ENCODE measurements at regions not wholly inside any gene's neighbourhood (a gene's known extent, or its start where the extent isn't known, plus 50 kb on each side); places are given as distances from the start of the nearest gene placed in this dataset.
"Not testable (repeated sequence)": the region's sequence is repeated elsewhere in the genome, so short reads cannot be mapped to it uniquely, and the experiment has no call there.

DNA sequence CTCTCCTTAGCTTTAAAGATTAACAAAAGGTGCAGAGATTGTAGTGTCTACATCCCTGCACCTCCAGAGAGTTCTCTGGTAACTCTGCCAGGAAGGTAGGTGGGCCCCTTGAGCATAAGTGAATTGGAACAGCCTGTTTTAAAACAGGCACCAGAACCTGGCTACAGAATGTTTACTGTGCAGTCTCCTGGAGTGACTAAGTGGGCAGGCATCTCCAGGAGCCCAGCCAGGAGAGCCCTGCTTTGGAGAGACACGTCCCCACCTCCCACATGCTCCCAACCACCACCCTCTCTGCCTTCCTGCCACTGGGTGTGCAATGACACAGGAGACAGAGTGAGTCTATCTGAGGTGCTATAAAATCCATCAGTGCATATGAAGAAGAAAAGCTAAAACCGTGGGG, 110.3 kb upstream of the EYA4 start:
- DNase-seq = peak; percentile 23

DNA sequence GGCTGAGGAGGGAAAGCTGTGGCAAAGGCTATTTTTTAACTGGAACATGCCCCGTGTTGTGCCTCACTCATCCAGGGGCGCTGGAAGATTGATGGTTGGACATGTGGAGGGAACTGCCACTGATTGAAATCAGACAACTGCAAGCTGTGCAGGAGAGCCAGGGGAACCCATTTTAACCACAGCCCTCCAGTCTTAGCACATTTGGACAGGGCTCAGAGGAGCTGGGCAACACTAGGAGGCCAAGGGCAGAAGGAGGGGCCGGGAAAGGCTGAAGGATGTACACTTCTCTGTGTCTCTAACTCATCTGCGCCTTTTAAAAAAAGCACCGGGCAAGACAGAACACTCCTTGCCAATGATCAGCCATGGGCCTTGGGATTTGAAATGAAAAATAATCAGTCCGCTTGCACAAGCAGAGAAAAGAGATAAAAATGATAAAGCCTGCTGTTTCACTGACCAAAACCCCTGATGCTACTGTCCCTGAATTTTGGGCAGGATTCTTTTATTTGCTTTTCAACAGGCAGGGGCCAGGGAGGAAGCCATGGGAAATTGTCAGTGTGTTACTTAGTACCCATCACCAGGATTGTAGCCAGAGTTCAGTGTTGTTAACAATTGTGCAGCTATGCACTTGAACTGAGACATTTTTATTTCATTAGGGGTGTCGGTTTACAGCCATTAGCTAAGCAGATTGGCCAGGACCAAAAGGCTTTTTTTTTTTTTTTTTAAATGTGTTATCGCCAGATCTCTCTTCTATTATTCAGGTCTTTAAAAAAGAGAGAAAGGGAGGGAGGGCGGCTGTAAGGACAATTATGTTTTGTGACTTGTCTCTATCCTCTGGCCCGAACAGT, 109.3 kb upstream of the EYA4 start:
- DNase-seq = peak; percentile 36

DNA sequence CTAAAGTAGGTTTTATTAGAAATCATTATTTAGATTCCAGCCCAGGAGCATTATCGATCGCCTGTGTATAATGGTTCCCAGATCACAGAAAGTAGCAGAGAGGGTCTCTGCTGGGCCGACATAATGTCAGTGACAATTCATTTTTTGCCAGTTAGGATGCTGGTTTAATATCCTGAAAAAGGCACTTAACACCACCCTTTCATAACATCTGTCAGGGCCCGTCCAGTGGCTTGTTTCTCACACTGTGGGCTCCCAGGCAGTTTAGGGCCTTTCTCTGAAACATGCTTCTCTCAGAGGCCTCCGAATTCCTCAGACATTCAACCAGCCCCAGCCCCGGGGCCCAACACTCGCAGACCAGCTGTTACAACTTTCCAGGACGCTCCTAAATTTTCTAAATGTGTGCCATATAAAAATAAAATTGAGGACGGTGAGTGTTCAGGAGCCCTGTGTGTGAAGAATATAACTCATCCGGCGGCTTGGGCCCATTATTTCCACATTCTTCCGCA, 108.6 kb upstream of the EYA4 start:
- DNase-seq = no peak

DNA sequence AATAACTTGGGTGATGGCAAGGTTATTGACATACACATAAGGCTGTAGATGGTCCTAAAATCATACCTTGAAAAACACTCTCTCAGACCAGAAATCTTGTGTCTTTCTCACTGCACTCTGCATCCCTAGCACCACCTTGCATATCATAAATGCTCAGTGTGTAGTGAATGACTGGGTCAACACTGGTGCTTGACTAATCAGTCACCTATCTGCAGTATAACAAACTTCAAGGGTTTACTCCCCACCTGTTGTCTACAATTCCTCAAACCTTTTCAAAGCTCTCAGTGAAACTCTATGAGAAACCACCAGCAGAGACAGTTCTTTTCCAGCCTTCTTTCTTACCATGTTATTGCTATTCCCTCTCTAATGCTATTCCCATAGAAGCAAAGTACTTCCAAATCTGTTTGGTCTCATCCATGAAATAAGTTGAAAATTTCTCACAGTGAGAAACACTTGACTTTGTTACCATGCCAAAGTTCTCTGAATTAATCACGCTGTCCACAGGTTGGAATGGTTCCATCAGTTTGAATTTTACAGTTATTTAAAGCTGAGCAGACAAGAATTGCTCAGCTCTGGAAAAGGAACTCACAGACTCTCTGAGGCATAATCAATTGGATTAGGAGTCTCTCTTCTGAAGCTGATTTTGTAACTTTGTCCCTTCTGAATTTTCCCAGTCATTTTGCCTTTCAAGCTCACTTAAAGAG, 104.8 kb upstream of the EYA4 start:
- DNase-seq = no peak

DNA sequence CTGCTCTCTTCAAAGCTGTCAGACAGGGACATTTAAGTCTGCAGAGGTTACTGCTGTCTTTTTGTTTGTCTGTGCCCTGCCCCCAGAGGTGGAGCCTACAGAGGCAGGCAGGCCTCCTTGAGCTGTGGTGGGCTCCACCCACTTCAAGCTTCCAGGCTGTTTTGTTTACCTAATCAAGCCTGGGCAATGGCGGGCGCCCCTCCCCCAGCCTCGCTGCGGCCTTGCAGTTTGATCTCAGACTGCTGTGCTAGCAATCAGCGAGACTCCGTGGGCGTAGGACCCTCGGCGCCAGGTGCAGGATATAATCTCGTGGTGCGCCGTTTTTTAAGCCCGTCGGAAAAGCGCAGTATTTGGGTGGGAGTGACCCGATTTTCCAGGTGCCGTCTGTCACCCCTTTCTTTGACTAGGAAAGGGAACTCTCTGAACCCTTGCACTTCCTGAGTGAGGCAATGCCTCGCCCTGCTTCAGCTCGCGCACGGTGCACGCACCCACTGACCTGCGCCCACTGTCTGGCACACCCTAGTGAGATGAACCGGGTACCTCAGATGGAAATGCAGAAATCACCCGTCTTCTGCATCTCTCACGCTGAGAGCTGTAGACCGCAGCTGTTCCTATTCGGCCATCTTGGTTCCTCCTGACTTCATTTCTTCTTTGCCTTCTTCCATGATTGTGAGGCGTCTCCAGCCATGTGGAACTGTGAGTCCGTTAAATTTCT, 93.5 kb upstream of the EYA4 start:
- DNase-seq = not testable (repeated sequence)

DNA sequence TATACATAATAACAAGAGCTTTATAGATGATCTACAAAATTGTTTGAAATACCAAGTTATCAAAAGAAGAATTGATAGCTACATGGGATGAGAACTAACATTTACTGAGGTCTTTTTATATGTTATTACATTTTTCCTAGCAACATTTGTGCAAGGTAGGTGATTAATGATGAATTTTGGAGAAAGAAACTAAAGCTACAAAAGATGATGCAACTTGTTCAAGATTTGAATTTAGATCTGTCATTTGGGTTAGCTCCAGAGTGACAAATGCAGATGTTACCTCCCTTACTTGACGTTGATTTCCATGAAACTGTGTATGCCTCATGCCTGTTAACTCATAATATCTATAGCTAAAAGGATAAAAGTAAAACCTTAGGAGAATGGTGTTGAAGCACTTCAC, 84.5 kb upstream of the EYA4 start:
- no peak for DNase-seq

DNA sequence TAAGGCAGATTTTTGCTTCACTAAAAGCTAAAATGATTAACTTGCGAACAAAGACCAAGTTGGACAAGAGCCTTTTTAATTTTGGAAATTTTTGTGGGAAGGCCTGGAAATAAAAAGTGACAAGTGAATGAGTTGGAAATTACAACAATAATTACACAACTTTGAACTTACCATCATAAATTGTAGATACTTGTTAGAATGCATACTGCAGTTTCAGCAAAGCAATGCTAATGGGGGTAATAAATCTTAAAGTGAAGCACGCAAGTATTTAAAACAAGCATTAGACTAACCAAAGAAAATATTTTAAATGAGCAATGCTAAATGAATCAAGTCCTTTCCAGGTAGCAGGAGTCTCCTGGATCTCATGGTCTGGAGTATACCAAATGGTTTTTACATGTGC, 83.2 kb upstream of the EYA4 start:
- DNase-seq = no peak

DNA sequence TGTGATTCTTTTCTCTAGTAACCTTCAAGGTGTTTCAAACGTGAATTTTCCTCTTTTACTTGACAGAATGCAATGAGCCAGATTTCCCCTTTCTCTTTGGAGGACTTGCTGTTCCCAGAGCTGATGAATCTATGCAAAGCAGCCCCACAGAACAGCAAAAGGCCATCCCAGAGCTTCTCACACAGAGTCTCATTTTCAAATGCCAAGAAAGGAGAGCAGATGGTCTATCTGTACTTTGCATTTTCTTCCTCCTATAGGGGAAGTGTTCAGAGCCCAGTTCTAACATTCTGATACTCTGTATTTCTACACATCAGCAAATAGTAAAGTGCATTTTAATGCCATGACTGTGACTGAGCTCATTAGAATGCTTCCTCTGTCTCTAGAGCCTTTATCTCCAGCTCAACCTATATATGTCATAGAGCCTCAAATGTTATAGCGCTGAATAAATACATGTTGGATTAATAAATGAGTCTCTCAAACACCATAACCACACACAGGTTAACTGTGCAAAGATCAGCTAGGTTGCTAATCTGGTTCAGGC, 81.8 kb upstream of the EYA4 start:
- no peak for DNase-seq

DNA sequence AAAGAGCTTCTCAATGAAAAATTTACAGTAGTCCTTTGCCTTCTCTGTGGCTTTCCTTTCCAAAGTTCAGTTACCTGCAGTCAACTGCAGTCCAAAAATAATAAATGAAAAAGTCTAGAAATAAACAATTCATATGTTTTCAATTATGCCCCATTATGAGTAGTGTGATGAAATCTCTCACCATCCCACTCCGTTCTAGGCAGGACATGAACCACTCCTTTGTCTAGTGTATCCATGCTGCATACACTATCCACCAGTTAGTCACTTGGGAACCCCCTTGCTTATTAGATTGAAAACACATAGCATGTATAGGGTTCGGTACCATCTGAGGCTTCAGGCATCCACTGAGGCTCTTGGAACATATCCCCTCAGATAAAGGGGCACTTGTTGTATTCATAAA, 80.6 kb upstream of the EYA4 start:
- DNase-seq = no peak

DNA sequence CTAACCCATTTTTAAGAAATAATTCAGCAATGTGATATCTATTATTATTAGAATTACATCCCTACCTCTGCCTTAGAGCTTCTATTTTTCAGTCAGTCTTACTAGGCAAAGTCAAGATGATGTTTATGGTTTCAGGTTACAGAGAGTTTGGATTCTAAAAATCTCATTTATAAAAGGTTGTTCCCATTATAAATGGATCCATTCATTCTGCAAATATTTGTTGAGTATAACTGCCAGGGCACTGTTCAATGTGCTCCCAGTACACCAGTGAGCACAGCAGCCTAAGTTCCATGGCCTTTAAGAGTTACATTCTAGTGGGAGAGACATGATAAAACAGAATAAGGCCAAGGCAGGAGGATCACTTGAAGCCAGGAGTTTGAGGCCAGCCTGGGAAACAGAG, 75.9 kb upstream of the EYA4 start:
- no peak for DNase-seq

DNA sequence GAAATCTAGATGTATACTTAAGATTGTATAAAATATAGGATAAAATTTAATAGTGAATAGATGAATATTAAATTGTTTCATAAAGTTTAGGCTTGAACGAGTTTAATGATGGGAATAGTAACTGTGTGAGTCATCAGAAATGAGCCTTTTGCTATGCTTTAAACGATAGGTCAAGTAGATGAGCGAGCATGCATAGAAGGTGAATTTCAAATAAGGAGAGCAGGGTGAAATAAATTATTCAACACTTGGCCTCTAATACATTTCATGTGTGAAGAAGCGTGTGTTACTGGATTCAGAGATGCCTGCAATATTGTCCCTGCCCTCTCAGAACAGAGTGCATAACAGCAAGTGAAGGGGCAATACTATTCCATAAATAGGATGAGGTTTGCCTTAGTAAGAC, 74.4 kb upstream of the EYA4 start:
- no peak for DNase-seq

DNA sequence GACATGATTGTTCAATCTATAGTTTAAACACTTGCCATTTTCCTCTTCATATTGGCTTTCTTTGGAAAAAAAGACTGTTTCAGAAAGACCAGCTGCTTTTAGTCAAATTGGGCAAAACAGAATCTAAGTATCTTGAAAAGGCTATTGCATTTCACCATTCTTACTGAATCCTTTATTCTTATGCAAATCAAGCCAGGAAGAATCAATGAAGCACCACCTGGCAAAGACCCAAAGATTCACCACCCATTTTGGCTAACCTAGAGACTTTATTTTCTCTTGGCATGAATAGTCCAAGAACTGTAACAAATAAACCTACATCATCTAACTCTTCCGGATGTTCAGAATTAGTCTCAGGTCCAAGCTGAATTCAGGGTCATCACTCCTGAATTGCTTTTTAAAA, 71.3 kb upstream of the EYA4 start:
- no peak for DNase-seq

DNA sequence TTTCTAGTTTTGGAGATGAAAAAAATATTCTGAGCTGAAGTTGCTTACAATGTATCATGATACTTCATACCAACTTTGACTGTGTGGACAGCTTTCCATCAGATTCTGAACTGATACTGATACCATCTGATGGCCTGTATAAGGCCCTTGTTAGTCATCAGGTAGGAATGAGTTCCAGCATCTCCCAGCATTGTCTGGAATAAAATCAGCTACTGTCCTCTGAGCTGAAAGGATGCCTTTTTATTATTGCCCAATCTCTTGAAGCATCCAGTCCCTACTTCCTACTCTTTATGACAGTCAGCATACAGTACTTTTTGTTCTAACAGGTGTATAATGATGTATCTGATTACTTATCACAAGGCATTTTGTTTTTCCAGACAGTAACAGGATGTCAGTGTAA, 70.6 kb upstream of the EYA4 start:
- DNase-seq = no peak

DNA sequence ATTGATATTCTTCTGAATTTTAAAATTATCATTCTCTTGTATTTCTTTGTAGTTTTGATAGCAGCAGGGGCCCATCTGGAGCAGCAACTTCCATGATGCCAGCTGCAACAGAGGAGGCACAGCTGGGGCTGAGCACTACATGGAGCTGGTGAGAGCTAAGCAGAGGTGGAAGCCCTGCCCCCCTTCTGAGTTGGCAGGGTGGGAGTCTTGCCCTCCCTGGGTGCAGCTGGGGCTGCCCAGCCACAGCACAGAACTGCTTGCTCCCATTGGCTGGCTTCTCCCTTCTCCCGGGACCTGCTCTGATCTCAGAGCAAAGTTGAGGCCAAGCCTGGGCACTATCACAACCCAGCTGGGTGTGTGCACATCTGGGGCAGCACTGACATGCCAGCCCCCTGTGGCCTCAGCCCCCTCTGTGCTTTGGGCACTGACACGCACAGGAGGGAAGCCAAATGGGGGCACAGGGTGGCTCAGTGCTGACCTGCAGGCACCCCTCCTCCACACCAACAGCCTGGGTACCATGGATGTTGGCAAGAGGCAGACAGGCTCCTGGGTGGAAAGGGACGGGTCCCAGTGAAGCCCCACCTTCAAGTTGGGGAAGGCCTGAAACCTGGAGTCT, 69.1 kb upstream of the EYA4 start:
- no peak for DNase-seq

DNA sequence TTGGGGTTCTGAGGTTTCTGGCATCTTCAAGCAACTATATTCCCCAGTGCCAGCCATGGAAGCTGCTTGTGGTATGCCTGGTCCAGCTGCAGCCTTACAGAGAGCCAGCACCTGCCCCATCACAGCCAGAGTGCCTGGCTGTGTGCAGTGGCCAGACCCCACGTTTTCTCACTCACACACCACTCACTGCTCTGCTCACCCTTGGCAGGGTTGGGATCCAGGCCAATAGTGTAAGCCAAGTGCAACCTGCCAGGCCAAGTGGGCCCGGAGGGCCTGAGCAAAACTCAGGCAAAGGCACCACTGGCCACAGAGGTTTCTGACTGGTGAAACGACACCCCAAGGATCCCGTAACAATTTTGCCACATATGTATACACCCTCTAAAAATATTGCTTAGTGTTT, 67.9 kb upstream of the EYA4 start:
- no peak for DNase-seq

DNA sequence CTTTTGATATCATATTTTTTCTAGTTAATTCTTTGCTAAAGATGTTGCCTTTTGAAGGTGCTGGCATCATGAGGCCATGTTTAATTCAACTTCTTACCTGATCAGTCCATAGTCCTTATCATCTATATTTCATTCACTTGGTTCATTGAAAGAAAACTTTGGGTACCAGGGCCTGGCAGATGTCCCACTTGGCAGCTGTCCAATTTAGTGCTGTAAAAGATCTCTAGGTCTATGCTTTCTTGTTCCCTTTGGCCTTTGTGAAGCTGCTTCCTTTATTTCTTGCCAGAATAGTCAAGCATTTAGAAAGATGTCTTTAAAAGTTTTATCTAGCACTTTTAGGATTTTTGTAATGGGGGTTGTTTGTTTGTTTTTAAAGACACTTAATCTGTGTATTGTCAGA, 61.7 kb upstream of the EYA4 start:
- DNase-seq = no peak

DNA sequence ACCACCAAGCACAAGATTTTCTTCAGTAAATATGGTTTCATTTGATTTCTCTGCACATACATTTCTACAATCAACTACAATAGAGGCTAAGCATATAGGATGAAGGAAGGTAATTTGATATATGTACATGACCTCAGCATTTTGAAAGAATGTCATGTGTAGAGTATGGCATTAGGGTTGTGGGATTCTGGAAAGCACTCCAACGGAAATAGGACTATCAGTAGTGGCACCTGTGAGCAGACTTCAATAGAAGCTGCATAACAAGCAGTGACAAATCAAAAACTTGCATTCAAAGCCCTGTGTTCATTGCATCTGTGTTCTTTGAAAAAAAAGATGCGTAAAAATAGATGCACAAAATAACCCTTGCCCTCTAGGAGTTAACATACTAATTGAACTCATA, 57.5 kb upstream of the EYA4 start:
- DNase-seq = no peak

DNA sequence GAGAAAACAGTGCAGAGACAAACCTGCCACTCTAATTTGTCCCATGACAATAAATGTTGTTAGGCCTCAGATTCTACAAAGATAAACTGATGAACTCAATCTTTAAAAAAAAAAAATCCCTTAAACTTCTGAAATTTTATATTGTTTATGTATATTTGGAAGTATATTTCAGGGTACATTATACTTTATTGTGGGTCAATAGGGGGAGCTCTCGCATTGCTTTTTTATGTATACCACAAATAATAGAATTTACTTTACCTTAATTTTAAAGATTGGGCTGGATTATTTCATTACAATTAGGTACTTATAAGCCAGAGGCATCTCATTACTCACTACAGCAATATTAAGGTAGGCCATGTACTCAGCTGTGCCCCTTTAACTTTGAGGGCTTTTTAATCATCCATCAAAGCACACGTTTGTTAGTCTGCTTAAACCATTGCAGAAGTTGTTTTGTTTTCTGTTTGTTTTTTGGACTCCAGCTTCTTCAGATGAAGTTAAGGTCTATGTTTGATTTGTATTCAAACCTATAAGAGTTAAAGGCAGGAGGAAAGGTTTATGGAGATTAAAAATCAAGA, 56.3 kb upstream of the EYA4 start:
- DNase-seq = no peak

DNA sequence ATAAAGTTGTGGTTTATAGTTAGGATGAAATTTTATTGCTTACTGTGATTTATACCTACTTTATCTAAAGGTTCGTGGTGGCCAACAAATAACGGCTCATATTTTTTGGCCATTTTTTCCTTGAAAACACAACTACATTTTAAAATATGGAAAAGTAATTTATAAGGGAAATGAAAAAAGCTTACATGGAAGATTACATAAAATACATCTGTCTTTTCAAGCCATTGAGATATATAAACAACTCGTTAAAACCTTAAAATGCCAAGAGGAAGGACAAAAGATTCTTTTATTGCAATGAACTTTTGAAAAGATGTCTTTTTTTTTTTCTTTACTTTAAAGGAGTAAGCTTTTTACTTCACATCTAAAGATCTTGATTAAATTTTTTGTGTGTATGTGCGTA, 55.4 kb upstream of the EYA4 start:
- no peak for DNase-seq

DNA sequence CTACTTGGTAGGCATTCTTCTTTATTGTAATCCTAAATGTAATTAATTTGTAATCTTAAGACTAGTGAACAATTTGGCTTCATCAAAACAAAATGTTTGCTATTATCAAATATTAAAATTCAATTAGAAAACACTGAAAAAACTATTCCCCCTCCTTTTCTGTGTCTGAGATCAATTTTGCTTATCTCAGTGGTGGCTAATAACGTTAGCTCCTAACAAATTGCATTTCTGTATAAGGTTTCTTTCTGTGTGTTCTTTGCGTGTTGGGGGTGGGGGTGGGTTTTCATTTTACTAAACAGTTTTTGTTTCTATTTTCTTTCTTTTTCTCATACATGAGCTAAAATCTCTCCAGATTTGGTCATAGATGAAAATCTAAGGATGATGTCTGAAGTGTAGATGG, 54.0 kb upstream of the EYA4 start:
- no peak for DNase-seq

DNA sequence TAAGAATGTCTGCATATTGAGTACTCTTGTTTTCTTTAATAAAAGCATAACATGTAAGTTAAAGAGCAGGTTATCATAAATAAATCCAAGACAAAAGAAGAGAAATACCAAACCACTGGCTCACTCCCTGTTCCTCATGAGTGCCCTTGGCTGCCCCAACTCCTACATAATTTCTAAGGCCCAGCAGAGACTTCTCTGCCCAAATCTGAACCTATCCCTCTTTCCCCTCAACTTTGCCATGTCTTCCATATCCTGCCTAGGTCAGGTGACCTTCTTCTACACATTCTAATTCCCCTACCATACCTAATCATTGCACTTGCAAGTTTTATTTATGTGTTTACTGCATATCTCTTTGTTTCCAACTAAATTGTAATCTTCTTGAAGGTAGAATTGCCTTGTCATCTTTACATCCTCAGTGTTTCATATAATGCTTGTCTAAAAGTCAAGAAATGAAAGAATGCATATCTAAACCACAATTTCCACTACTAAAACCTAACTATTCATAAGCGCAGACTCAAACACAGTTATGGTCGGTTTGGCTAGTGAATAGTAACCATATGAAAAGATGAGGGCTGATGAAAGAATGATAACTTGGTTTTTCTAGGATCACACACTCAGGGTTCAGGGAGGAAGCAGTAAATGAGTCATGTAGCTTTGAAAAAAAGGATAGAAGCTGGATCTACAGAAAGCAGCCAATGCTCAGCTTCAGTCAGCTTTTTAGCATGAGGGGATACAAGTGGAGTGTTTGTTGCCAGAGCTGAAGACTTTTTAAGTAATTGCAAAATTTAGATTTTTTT, 53.3 kb upstream of the EYA4 start:
- DNase-seq = no peak

DNA sequence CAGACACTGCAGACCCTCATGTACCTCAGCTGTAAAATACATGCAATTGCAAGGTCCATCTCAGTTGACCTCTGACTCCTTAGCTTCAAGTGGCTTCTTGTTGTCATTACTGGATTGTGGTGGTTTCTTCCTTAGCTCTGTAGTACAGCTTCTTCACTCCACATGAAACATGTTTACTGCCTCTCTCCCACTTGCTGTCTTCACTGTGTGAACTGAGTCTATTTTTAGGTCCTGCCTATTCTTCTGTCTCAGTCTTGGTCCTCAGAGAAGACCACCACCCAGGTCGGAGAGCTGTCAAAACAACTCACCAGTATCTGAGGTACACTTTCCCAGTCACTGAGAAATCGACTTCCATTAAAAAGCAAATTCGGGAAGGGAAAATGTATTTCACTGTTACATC, 50.2 kb upstream of the EYA4 start:
- no peak for DNase-seq

Measured in NCI-H2107 (cell line).